HG02571 (cell line): ENCODE measurements at regions not wholly inside any gene's neighbourhood (a gene's known extent, or its start where the extent isn't known, plus 50 kb on each side); places are given as distances from the start of the nearest gene placed in this dataset.
"Not testable (repeated sequence)": the region's sequence is repeated elsewhere in the genome, so short reads cannot be mapped to it uniquely, and the experiment has no call there.

Experiments
- ATAC-seq: cut with Tn5 transposase; IDR thresholded peaks from one replicate; pipeline ENCODE4 v1.9.1; 2021; ENCODE audit warnings: mild to moderate bottlenecking, moderate library complexity; ENCODE audit not compliant: unreplicated experiment

GRCh38 chr22:49677495-49677889, 150.2 kb downstream of the BRD1 start:
- no peak for ATAC-seq

- ATAC-seq, result no peak
Measured at GRCh38 chr22:49676783-49677494, 150.7 kb downstream of the BRD1 start.

GRCh38 chr22:49676230-49676629, 151.4 kb downstream of the BRD1 start:
- no peak for ATAC-seq

GRCh38 chr22:49674479-49675050, 153.1 kb downstream of the BRD1 start:
- no peak for ATAC-seq

- ATAC-seq, result no peak
Measured at GRCh38 chr22:49673048-49673447, 154.6 kb downstream of the BRD1 start.

- ATAC-seq, result no peak
Measured at GRCh38 chr22:49672014-49672516, 155.6 kb downstream of the BRD1 start.

GRCh38 chr22:49671331-49672013, 156.2 kb downstream of the BRD1 start:
- no peak for ATAC-seq

- no peak for ATAC-seq
Measured at GRCh38 chr22:49670456-49671330, 157.0 kb downstream of the BRD1 start.

- ATAC-seq, result not testable (repeated sequence)
Measured at GRCh38 chr22:49669969-49670455, 157.7 kb downstream of the BRD1 start.

GRCh38 chr22:49669427-49669968, 158.2 kb downstream of the BRD1 start:
- not testable (repeated sequence) for ATAC-seq

GRCh38 chr22:49668402-49668801, 159.3 kb downstream of the BRD1 start:
- no peak for ATAC-seq

GRCh38 chr22:49667236-49667635, 160.4 kb downstream of the BRD1 start:
- ATAC-seq, result no peak

- ATAC-seq, result no peak
Measured at GRCh38 chr22:49666146-49666809, 161.4 kb downstream of the BRD1 start.

GRCh38 chr22:49664891-49665290, 162.8 kb downstream of the BRD1 start:
- no peak for ATAC-seq

GRCh38 chr22:49664371-49664881, 163.2 kb downstream of the BRD1 start:
- no peak for ATAC-seq

- no peak for ATAC-seq
Measured at GRCh38 chr22:49663823-49664222, 163.8 kb downstream of the BRD1 start.

- no peak for ATAC-seq
Measured at GRCh38 chr22:49663311-49663711, 164.4 kb downstream of the BRD1 start.

GRCh38 chr22:49662681-49663080, 165.0 kb downstream of the BRD1 start:
- no peak for ATAC-seq

GRCh38 chr22:49660794-49661781, 166.6 kb downstream of the BRD1 start:
- no peak for ATAC-seq
